ENCODE measurements at regions not wholly inside any gene's neighbourhood (a gene's known extent, or its start where the extent isn't known, plus 50 kb on each side); places are given as distances from the start of the nearest gene placed in this dataset.

DNA sequence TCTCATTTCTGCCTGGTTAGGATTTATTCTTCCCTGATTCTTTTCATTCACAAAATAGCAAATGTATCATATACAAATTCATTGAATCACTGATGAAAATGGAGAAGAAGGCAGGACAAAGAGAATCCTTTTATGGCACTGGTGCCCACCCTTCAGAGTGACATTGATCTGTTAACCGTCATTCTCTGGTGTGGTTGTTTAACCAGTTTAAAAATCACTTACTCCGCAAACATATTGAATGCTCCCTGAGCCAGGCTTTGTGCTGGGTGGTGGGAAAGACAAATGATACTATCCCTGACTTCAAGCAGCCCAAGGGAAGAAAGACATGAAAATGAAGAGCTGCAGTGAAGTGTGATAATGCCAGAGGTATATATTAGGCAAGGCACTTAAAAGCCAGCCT lies 187.5 kb upstream of the SLC38A2 start:
- TF ChIP-seq CTCF (conservative IDR thresholded peaks at IDR 0.05; ENCODE audit: low read depth, low read length) (no peak), EZH2 (IDR thresholded peaks at IDR 0.05; ENCODE audit: borderline replicate concordance, low read depth, low read length, poor library complexity, severe bottlenecking) (no peak)
